GM19239 (cell line): ENCODE measurements at regions not wholly inside any gene's neighbourhood (a gene's known extent, or its start where the extent isn't known, plus 50 kb on each side); places are given as distances from the start of the nearest gene placed in this dataset.

Experiments
- DNase-seq: peaks from one replicate; pipeline ENCODE4 v3.0.0; 2011; ENCODE audit warnings: low spot score; ENCODE audit not compliant: insufficient read length
- FAIRE-seq: peaks from 2 replicates; lab custom pipeline; 2011; peaks lifted over from hg19 to GRCh38; lab: Jason Lieb, UNC

DNA sequence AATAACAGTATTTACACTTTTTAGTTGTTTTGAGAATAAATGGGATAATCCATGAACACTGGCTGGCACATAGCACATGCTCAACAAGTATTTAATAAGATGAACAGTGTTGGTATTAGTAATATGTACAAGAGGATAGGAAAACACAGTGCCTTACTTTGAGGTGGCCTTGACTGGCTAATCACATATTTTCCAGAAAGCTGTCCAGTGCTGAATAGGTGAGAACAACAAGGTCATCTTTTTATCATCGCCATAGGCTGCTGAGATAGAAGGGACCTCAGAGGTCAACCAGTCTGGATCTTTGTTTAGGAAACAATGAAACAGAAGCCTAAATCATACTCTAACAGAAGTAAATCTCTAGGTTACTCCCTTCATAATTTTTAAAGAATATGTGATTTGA, 89.7 kb upstream of the BCL9 start:
- DNase-seq (no peak), FAIRE-seq (no peak)

- DNase-seq (no peak), FAIRE-seq (no peak)
These were observed 88.5 kb upstream of the BCL9 start for GRCh38 chr1:147452809-147453208.

GRCh38 chr1:147463022-147463421, 78.3 kb upstream of the BCL9 start:
- FAIRE-seq: no peak
- DNase-seq: no peak

GRCh38 chr1:147466543-147466942, 74.8 kb upstream of the BCL9 start:
- DNase-seq (no peak), FAIRE-seq (no peak)

- DNase-seq (no peak), FAIRE-seq (no peak)
These were observed 71.2 kb upstream of the BCL9 start for GRCh38 chr1:147470079-147470478.

DNA sequence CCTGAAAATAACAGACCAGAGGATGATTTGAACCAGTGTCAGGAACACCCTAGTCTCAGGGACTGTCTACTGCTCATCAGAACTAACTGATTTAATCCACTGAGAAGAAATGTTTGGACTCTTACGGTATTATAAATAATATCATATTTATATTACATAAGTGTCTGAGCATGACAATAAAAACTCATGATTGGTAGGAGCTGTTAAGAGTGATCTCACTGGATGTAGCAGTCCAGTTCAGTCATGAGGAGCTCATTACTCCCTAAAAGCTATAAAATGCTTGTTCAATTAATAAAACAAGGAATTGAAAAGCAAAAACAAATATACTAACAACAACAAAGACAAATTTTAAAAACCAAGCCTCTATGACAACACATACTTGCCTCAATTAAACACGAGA, 68.8 kb upstream of the BCL9 start:
- FAIRE-seq (no peak), DNase-seq (no peak)

GRCh38 chr1:147472966-147473732, 68.2 kb upstream of the BCL9 start:
- no peak for FAIRE-seq
- DNase-seq: no peak

DNA sequence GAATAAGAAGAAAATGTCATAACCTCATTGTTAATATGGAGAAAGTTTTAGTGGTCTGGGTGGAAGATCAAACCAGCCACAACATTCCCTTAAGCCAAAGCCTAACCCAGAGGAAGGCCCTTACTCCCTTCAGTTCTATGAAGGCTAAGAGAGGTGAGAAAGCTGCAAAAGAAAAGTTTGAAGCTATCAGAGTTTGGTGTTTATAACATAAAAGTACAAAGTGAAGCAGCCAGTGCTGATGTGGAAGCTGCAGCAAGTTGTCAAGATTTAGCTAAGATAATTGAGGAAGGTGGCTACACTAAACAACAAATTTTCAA, 67.6 kb upstream of the BCL9 start:
- DNase-seq: no peak
- FAIRE-seq: no peak

- DNase-seq (no peak), FAIRE-seq (no peak)
These were observed 65.8 kb upstream of the BCL9 start for GRCh38 chr1:147475488-147475887.

DNA sequence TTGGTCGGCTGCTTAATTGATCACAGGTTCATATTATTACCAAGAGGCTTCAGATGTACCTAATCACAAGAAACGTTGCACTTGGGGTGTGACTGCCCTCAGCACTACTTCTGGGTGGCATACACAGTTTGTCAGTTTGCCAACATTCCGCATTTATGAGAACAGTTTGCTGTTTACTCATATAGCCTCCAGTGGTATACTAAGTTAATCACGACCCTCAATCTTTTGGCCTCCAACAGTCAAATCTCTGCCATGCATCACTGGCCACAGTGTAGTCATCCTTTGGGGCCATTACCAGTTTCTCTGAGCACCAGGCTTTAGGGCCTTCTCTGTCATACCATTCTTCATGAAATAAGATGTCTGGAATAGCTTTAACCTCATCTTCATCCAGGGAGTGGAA, 62.8 kb upstream of the BCL9 start:
- FAIRE-seq (no peak), DNase-seq (no peak)

GRCh38 chr1:147479864-147480564, 61.3 kb upstream of the BCL9 start:
- FAIRE-seq: no peak
- DNase-seq: no peak

DNA sequence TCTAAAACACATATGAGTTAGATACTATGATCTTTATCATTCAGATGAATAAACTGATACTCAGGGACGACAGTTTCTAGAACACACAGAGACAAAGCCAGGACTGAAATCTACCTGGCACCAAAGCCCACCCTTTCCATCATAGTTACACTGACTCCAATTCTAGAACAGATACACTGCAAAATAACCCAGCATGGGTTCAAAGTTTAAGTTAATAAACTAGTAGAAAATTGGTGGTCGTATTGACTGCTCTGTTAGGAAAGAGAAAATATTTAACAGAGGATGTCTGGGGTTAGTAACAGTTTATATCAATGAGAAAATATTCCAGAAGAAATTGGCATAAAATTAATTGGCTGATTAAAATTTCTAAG, 60.8 kb upstream of the BCL9 start:
- DNase-seq (no peak), FAIRE-seq (no peak)

- FAIRE-seq (no peak), DNase-seq (no peak)
These were observed 54.2 kb upstream of the BCL9 start for GRCh38 chr1:147486876-147487656.

GRCh38 chr1:147491098-147491497, 50.2 kb upstream of the BCL9 start:
- FAIRE-seq: no peak
- DNase-seq: no peak
